ENCODE measurements at regions not wholly inside any gene's neighbourhood (a gene's known extent, or its start where the extent isn't known, plus 50 kb on each side); places are given as distances from the start of the nearest gene placed in this dataset.

DNA sequence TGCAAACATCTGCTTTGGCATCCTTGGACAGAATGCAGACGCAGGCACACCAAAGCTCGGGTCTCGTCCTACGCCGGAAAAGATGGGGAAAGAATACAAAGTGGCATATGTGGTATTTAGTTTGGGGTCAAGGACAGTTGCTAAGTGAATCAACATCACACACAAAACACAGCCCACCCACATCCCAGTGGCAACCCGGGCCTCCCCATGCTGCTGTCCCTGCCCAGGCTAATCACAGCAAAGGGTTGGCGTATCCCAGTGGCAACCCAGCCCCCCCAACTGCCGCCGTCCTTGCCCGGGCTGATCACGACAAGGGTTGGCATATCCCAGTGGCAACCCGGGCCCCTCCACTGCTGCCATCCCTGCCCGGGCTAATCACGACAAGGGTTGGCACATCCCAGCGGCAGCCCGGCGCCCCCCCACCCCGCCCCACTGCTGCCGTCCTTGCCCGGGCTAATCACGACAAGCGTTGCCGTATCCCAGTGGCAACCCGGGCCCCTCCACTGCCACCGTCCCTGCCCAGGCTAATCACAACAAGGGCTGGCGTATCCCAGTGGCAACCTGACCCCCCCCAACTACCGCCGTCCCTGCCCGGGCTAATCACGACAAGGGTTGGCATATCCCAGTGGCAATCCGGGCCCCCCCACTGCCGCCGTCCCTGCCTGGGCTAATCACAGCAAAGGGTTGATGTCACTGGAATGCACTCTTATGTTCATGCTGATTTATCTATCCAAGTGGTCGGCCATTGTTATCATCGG lies 167.8 kb upstream of the SOX1 start:
- POLR2A ChIA-PET = no interaction called here
- DNase-seq = no peak

More for the DNA sequence above, 167.8 kb upstream of the SOX1 start:
- H3K27ac ChIP-seq (ENCODE audit: low read depth in 2 of 2, low read length in 1 of 2) = no peak overlapping the region
- H3K9ac ChIP-seq = no peak overlapping the region
- H3K9me2 ChIP-seq = no peaks in the 10 kb centered on the region
- H4K20me1 ChIP-seq (ENCODE audit: insufficient read depth) = no peaks in the 10 kb centered on the region
- H3K4me2 ChIP-seq = no peak overlapping the region
- CTCF ChIA-PET = no interaction called here
- no peak overlapping the region for H3K4me3 ChIP-seq (ENCODE audit: low read depth in 2 of 2, low read length in 1 of 2)
- TF ChIP-seq GATA2 (CRISPR knock-in tag; IDR thresholded peaks at IDR 0.05) (no peak), SIN3A (IDR thresholded peaks at IDR 0.05; ENCODE audit: borderline replicate concordance, low read depth, low read length) (no peak), MXI1 (IDR thresholded peaks at IDR 0.05; ENCODE audit: low read depth, low read length) (no peak), RFX5 (IDR thresholded peaks at IDR 0.05; ENCODE audit: low read length) (no peak), YY1 (IDR thresholded peaks at IDR 0.05; ENCODE audit: low read depth) (no peak), CHD2 (IDR thresholded peaks at IDR 0.05; ENCODE audit: low read length, partially characterized antibody) (no peak), FOXJ3 (CRISPR knock-in tag; IDR thresholded peaks at IDR 0.05) (no peak), IRF3 (IDR thresholded peaks at IDR 0.05; ENCODE audit: low read depth, low read length) (no peak), RXRA (IDR thresholded peaks at IDR 0.05; ENCODE audit: borderline replicate concordance, low read depth) (no peak), NFIC (IDR thresholded peaks at IDR 0.05; ENCODE audit: borderline replicate concordance) (no peak), EP300 (IDR thresholded peaks at IDR 0.05; ENCODE audit: borderline replicate concordance in 1 of 2, low read depth in 1 of 2, low read length in 1 of 2) (no peak), MEF2A (IDR thresholded peaks at IDR 0.05; ENCODE audit: borderline replicate concordance, low read depth) (no peak), JUND (IDR thresholded peaks at IDR 0.05) (no peak), ELF1 (IDR thresholded peaks at IDR 0.05) (no peak)
- TF ChIP-seq, protein P1, sequence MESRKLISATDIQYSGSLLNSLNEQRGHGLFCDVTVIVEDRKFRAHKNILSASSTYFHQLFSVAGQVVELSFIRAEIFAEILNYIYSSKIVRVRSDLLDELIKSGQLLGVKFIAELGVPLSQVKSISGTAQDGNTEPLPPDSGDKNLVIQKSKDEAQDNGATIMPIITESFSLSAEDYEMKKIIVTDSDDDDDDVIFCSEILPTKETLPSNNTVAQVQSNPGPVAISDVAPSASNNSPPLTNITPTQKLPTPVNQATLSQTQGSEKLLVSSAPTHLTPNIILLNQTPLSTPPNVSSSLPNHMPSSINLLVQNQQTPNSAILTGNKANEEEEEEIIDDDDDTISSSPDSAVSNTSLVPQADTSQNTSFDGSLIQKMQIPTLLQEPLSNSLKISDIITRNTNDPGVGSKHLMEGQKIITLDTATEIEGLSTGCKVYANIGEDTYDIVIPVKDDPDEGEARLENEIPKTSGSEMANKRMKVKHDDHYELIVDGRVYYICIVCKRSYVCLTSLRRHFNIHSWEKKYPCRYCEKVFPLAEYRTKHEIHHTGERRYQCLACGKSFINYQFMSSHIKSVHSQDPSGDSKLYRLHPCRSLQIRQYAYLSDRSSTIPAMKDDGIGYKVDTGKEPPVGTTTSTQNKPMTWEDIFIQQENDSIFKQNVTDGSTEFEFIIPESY (IDR thresholded peaks at IDR 0.05; ENCODE audit: borderline replicate concordance, low read depth) = no peak
- TF ChIP-seq, protein P2, sequence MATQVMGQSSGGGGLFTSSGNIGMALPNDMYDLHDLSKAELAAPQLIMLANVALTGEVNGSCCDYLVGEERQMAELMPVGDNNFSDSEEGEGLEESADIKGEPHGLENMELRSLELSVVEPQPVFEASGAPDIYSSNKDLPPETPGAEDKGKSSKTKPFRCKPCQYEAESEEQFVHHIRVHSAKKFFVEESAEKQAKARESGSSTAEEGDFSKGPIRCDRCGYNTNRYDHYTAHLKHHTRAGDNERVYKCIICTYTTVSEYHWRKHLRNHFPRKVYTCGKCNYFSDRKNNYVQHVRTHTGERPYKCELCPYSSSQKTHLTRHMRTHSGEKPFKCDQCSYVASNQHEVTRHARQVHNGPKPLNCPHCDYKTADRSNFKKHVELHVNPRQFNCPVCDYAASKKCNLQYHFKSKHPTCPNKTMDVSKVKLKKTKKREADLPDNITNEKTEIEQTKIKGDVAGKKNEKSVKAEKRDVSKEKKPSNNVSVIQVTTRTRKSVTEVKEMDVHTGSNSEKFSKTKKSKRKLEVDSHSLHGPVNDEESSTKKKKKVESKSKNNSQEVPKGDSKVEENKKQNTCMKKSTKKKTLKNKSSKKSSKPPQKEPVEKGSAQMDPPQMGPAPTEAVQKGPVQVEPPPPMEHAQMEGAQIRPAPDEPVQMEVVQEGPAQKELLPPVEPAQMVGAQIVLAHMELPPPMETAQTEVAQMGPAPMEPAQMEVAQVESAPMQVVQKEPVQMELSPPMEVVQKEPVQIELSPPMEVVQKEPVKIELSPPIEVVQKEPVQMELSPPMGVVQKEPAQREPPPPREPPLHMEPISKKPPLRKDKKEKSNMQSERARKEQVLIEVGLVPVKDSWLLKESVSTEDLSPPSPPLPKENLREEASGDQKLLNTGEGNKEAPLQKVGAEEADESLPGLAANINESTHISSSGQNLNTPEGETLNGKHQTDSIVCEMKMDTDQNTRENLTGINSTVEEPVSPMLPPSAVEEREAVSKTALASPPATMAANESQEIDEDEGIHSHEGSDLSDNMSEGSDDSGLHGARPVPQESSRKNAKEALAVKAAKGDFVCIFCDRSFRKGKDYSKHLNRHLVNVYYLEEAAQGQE (IDR thresholded peaks at IDR 0.05; ENCODE audit: low read depth, low read length) = no peak
- TF ChIP-seq, protein P3, sequence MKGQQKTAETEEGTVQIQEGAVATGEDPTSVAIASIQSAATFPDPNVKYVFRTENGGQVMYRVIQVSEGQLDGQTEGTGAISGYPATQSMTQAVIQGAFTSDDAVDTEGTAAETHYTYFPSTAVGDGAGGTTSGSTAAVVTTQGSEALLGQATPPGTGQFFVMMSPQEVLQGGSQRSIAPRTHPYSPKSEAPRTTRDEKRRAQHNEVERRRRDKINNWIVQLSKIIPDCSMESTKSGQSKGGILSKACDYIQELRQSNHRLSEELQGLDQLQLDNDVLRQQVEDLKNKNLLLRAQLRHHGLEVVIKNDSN (IDR thresholded peaks at IDR 0.05; ENCODE audit: borderline replicate concordance, low read depth) = no peak
- TF ChIP-seq, protein P4, sequence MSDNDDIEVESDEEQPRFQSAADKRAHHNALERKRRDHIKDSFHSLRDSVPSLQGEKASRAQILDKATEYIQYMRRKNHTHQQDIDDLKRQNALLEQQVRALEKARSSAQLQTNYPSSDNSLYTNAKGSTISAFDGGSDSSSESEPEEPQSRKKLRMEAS (IDR thresholded peaks at IDR 0.05; ENCODE audit: low read depth) = no peak
- no peaks in the 10 kb centered on the region for H3F3A ChIP-seq (replicated peaks; ENCODE audit: insufficient read depth)
- H3K36me3 ChIP-seq (replicated peaks in 1 of 2; ENCODE audit: control insufficient read depth in 1 of 2, insufficient read depth in 2 of 2, low read length in 1 of 2) = no peaks in the 10 kb centered on the region
- H3K27me3 ChIP-seq (ENCODE audit: insufficient read depth) = peaks cover 4% of the 10 kb centered on the region; the same call in 1 of the 2 replicates
- H3K4me1 ChIP-seq (ENCODE audit: control insufficient read depth in 1 of 2, insufficient read depth in 2 of 2, low read depth in 1 of 2, low read length in 1 of 2) = no peaks in the 10 kb centered on the region
- no peak overlapping the region for H2AFZ ChIP-seq (ENCODE audit: low read depth)
- H3K79me2 ChIP-seq (ENCODE audit: insufficient read depth) = no peaks in the 10 kb centered on the region
- 23% methylated on average over 16 of the region's 35 CpGs for WGBS (ENCODE audit: low lambda C conversion rate)
- no peaks in the 10 kb centered on the region for H3K9me3 ChIP-seq

Data from SK-N-SH (cell line).